HepG2 (cell line): ENCODE measurements at regions not wholly inside any gene's neighbourhood (a gene's known extent, or its start where the extent isn't known, plus 50 kb on each side); places are given as distances from the start of the nearest gene placed in this dataset.

Experiments
- EHMT2 ChIP-seq: fragments of 200-600 bp; sonication (generic); IDR thresholded peaks from 2 replicates; pipeline ENCODE4 v1.7.0; 2017; ENCODE audit warnings: antibody characterized with exemption, low read depth, low read length, borderline replicate concordance
- EP300 ChIP-seq, 3 experiments: sonication (generic) in 1 of 3; formaldehyde crosslinking in 1 of 3; IDR thresholded peaks; 2 replicates each; pipeline versions ENCODE4 v1.5.1 to v1.6.1; 2011 to 2020; ENCODE audit warnings: low read depth in 2 of 3, low read length in 2 of 3, borderline replicate concordance in 1 of 3, improper control_type of control experiment in 1 of 3, mild to moderate bottlenecking in 1 of 3, missing genetic modification reagents in 1 of 3, moderate library complexity in 1 of 3
- IKZF1 ChIP-seq: fragments of 450-650 bp; IDR thresholded peaks from 2 replicates; pipeline ENCODE4 v1.7.1; 2016
- MYC ChIP-seq: sonication (generic); formaldehyde crosslinking; IDR thresholded peaks from 2 replicates; pipeline ENCODE4 v1.9.0; 2021; ENCODE audit warnings: missing genetic modification reagents, borderline replicate concordance
- PHF8 ChIP-seq: sonication (generic); formaldehyde crosslinking; IDR thresholded peaks from 2 replicates; pipeline ENCODE4 v1.5.0; 2020; ENCODE audit warnings: missing genetic modification reagents
- ZFX ChIP-seq: sonication (generic); formaldehyde crosslinking; IDR thresholded peaks from 2 replicates; pipeline ENCODE4 v1.4.0; 2020; ENCODE audit warnings: mild to moderate bottlenecking, low read depth, missing genetic modification reagents, moderate library complexity
- ZNF501 ChIP-seq: sonication (generic); formaldehyde crosslinking; IDR thresholded peaks from 2 replicates; pipeline ENCODE4 v1.5.1; 2020; ENCODE audit warnings: mild to moderate bottlenecking, moderate library complexity, missing genetic modification reagents

DNA sequence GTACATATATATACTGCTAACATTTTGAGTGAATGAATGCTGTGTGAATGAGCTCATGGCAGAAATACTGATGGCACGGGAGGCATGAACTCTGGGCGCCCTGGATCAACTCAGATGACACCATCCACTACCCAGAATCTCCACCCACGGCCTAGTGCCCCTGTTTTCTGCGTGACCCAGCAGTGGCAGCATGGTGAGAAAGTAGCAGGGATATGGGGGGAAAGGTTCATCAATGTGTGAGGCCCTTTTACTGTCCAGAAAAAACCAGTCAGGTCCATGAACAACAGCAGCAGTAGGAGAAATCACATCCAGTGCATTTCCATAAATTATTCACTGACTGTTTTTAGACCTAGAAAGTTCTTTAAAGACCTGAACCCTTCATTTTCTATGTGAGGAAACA is 391.0 kb upstream of the NRP1 start:
- no peak for TF ChIP-seq EHMT2
- no peak for TF ChIP-seq ZFX
- no peak for TF ChIP-seq EP300 (IDR thresholded peaks at IDR 0.05; ENCODE audit: low read depth in 2 of 2, low read length in 2 of 2)
- TF ChIP-seq EP300 (CRISPR knock-in tag; IDR thresholded peaks at IDR 0.05; ENCODE audit: borderline replicate concordance): no peak
- TF ChIP-seq IKZF1: no peak
- no peak for TF ChIP-seq ZNF501
- TF ChIP-seq MYC (CRISPR knock-in tag): no peak
- no peak for TF ChIP-seq PHF8 (CRISPR knock-in tag)
